ENCODE measurements at regions not wholly inside any gene's neighbourhood (a gene's known extent, or its start where the extent isn't known, plus 50 kb on each side); places are given as distances from the start of the nearest gene placed in this dataset.

DNA sequence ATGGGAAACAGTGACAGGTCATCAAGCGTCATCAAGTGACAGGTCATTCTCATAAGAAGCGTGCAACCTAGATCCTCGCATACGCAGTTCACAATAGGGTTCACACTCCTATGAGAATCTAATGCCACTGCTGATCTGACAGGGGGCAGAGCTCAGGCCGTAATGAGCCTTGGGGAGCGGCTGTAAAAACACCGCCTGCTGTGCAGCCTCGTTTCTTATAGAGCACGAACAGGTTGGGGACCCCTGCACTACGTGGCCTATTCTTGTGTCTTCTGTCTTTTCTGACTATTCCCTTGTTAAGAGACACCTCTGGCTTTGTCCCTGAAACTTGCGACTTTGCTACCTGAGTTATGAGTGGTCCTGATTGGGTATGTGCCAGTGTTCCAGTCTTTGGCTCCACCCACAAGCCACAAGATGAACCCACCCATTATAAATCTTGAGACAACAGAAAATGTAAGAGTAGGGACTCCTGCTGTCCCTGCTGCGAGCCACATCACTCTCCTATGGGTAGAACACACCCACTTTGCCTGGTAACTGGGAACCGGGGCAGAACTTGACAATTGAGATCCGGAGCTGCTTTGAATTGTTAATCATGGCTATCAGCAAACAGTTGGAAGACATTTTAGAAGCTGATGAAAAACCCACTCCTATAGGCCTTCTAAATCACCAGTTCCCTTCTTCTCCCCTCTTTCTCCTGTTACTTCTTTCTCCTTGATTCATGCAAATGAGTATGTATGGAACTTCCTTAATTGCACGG, 55.8 kb upstream of the EXOC4 start:
- POLR2A ChIA-PET (ENCODE audit: low non-redundant PET) = no interaction called here
- DNase-seq (ENCODE audit: low spot score) = no peak
- CTCF ChIA-PET = no interaction called here
- no peak overlapping the region for H3K27ac ChIP-seq
- TF ChIP-seq, protein P1, sequence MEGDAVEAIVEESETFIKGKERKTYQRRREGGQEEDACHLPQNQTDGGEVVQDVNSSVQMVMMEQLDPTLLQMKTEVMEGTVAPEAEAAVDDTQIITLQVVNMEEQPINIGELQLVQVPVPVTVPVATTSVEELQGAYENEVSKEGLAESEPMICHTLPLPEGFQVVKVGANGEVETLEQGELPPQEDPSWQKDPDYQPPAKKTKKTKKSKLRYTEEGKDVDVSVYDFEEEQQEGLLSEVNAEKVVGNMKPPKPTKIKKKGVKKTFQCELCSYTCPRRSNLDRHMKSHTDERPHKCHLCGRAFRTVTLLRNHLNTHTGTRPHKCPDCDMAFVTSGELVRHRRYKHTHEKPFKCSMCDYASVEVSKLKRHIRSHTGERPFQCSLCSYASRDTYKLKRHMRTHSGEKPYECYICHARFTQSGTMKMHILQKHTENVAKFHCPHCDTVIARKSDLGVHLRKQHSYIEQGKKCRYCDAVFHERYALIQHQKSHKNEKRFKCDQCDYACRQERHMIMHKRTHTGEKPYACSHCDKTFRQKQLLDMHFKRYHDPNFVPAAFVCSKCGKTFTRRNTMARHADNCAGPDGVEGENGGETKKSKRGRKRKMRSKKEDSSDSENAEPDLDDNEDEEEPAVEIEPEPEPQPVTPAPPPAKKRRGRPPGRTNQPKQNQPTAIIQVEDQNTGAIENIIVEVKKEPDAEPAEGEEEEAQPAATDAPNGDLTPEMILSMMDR (conservative IDR thresholded peaks at IDR 0.05; ENCODE audit: low read depth) = no peak

DNA sequence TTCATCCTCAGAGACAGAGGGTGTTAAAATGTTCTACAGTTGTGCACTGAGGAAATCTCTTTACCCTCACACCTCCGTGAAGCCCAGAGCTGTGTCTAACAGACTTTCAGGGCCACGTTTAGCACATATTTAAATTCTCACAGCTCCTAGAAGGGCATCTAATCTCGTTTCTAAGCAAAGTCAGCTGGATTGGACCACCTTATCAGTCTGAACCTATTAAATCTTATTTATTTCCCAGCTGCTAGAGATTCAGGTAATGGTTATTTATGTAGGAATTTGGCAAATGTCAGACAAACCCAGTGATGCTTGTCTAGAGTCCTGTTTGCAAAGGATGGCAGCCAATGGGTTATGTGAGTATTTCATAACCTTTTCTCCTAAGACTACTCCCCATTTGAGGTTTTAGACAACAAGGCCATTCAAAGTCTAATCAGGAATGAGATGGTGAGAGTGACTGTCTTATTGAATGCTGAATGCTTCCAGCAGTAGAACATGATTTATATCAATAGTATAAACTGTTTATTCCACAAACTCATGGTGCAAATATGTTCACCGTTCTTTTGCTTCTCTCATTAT, 54.8 kb upstream of the EXOC4 start:
- TF ChIP-seq, protein P1 (conservative IDR thresholded peaks at IDR 0.05; ENCODE audit: low read depth) = no peak
- no peak overlapping the region for H3K27ac ChIP-seq
- POLR2A ChIA-PET (ENCODE audit: low non-redundant PET) = no interaction called here
- DNase-seq (ENCODE audit: low spot score) = no peak
- CTCF ChIA-PET = no interaction called here

DNA sequence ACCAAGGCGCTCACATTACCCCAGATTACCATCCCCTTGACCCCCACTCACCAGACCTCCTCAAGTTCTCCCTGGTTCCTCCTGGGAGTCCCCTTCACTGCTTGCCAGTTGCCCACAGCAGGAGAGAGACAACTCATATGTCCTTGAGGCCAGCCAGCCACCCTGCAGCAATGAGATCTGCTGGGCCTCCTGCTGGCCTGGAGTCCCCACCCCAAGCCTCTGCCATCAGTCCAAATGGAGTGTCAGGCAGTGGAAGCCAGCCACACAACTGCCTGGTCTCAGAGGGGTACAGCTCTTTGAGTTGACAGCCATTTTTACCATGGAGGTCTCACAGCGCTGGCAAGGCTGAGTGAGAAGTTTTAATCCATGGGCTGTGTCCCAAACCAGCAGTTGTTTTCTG, 53.0 kb upstream of the EXOC4 start:
- ChIA-PET CTCF (no interaction called here), POLR2A (ENCODE audit: low non-redundant PET) (no interaction called here)
- TF ChIP-seq, protein P1 (conservative IDR thresholded peaks at IDR 0.05; ENCODE audit: low read depth) = no peak
- no peak overlapping the region for H3K27ac ChIP-seq
- DNase-seq (ENCODE audit: low spot score) = no peak

DNA sequence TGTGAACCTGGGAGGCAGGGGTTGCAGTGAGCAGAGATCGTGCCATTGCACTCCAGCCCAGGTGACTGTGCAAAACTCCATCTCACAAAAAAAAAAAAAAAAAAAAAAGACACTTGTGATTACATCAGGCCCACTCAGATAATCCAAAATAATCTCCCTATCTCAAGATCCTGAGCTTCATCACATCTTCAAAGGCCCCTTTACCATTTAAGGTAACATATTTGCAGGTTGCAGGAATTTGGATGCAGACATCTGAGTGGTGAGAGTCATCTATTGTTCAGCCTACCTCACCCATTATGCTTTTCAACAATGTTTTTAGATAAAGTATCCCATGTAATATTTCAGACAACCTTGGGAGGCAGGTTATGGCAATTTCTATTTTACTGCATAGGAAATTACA, 51.4 kb upstream of the EXOC4 start:
- TF ChIP-seq, protein P1 (conservative IDR thresholded peaks at IDR 0.05; ENCODE audit: low read depth) = no peak
- no peak for DNase-seq (ENCODE audit: low spot score)
- no peak overlapping the region for H3K27ac ChIP-seq
- CTCF ChIA-PET = no interaction called here
- POLR2A ChIA-PET (ENCODE audit: low non-redundant PET) = no interaction called here

DNA sequence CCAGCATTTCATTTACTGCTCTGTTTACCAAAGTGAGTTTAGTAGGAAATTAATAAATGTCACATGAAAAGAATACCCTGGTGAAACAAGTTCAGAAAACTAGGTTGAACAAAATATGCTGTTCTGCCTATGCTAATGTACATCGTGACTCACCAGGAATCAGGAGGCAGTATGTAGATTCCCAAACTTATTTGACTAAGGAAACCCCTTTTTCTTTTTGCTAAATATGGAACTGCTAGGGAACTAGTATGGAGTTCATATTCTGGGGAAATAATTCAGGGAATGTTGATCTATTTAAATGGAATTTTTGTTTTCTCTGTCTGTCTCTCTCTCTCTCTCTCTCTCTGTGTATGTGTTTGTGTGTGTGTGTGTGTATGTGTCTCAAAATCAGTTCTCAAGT, 49.9 kb upstream of the EXOC4 start:
- no peak overlapping the region for H3K27ac ChIP-seq
- POLR2A ChIA-PET (ENCODE audit: low non-redundant PET) = no interaction called here
- CTCF ChIA-PET = no interaction called here
- TF ChIP-seq, protein P1 (conservative IDR thresholded peaks at IDR 0.05; ENCODE audit: low read depth) = no peak
- no peak for DNase-seq (ENCODE audit: low spot score)
